ENCODE measurements at regions not wholly inside any gene's neighbourhood (a gene's known extent, or its start where the extent isn't known, plus 50 kb on each side); places are given as distances from the start of the nearest gene placed in this dataset.
"Not testable (repeated sequence)": the region's sequence is repeated elsewhere in the genome, so short reads cannot be mapped to it uniquely, and the experiment has no call there.

- CTCF ChIA-PET (ENCODE audit: partially characterized antibody), result no interaction called here
- H3K4me1 ChIP-seq (ENCODE audit: insufficient read depth, low read length), result no peaks in the 10 kb centered on the region
- no peak overlapping the region for H3K27ac ChIP-seq (ENCODE audit: low read depth, low read length)
- no peaks in the 10 kb centered on the region for H3K27me3 Mint-ChIP-seq
- no peak overlapping the region for H3K4me3 Mint-ChIP-seq
- H3K4me1 Mint-ChIP-seq, result no peaks in the 10 kb centered on the region
- POLR2A ChIA-PET (ENCODE audit: partially characterized antibody), result no interaction called here
- no peak overlapping the region for H3K4me3 ChIP-seq (ENCODE audit: low read length in 2 of 2)
- no peak for DNase-seq
- H3K9me3 Mint-ChIP-seq, result peaks cover 1 to 24% (median 9%) of the 10 kb centered on the region in 8 donors
- no peaks in the 10 kb centered on the region for H3K27me3 ChIP-seq (ENCODE audit: insufficient read depth, low read length)
- H3K9me3 ChIP-seq (ENCODE audit: control insufficient read depth in 1 of 2, low read length in 2 of 2), result no peaks in the 10 kb centered on the region
- intact Hi-C loops (cut with micrococcal nuclease), result no loop called here
- no peak overlapping the region for H3K27ac Mint-ChIP-seq
- no peaks in the 10 kb centered on the region for H3K36me3 ChIP-seq (ENCODE audit: insufficient read depth, low read length)
- H3K36me3 Mint-ChIP-seq, result no peaks in the 10 kb centered on the region
These were observed 281.6 kb upstream of the POM121L12 start for GRCh38 chr7:52753855-52754254.

DNA sequence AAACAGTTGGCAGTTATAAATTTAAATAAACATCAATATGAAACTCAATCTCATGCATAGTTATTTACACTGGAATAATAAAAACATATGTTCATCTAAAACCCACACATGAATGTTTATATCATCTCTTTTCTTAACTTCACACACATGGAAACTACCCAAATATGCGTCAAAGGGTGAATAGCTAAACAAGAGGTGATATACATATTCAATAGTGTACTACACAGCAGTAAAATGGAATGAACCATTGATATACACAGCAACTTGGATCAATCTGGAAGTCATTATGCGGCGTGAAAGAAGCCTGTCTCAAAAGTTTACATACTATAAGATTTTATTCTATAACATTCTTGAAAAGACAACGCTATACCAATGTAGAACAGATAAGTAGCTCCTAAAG, 282.5 kb upstream of the POM121L12 start:
- CTCF ChIA-PET (ENCODE audit: partially characterized antibody), result no interaction called here
- intact Hi-C loops (cut with micrococcal nuclease), result no loop called here

GRCh38 chr7:52749880-52750279, 285.6 kb upstream of the POM121L12 start:
- Mint-ChIP-seq H3K27me3 (no peaks in the 10 kb centered on the region), H3K9me3 (peaks cover 0 to 18% (median 7%) of the 10 kb centered on the region in 8 donors), H3K36me3 (no peaks in the 10 kb centered on the region), H3K27ac (no peak overlapping the region), H3K4me1 (no peaks in the 10 kb centered on the region), H3K4me3 (no peak overlapping the region)
- CTCF ChIA-PET (ENCODE audit: partially characterized antibody), result no interaction called here
- no peaks in the 10 kb centered on the region for H3K36me3 ChIP-seq (ENCODE audit: insufficient read depth, low read length)
- no peak for DNase-seq
- no peak overlapping the region for H3K4me3 ChIP-seq (ENCODE audit: low read length in 2 of 2)
- H3K27me3 ChIP-seq (ENCODE audit: insufficient read depth, low read length), result no peaks in the 10 kb centered on the region
- no peak overlapping the region for H3K27ac ChIP-seq (ENCODE audit: low read depth, low read length)
- intact Hi-C loops (cut with micrococcal nuclease), result no loop called here
- no peaks in the 10 kb centered on the region for H3K9me3 ChIP-seq (ENCODE audit: control insufficient read depth in 1 of 2, low read length in 2 of 2)
- H3K4me1 ChIP-seq (ENCODE audit: insufficient read depth, low read length), result no peaks in the 10 kb centered on the region
- POLR2A ChIA-PET (ENCODE audit: partially characterized antibody), result no interaction called here

More for the DNA sequence above, 282.5 kb upstream of the POM121L12 start:
- Histone ChIP-seq H3K27ac (ENCODE audit: low read depth, low read length) (no peak overlapping the region), H3K27me3 (ENCODE audit: insufficient read depth, low read length) (no peaks in the 10 kb centered on the region), H3K4me1 (ENCODE audit: insufficient read depth, low read length) (no peaks in the 10 kb centered on the region), H3K9me3 (ENCODE audit: control insufficient read depth in 1 of 2, low read length in 2 of 2) (no peaks in the 10 kb centered on the region), H3K4me3 (ENCODE audit: low read length in 2 of 2) (no peak overlapping the region), H3K36me3 (ENCODE audit: insufficient read depth, low read length) (no peaks in the 10 kb centered on the region)
- Mint-ChIP-seq H3K27me3 (no peaks in the 10 kb centered on the region), H3K4me3 (no peak overlapping the region), H3K36me3 (no peaks in the 10 kb centered on the region), H3K9me3 (peaks cover 0 to 20% (median 9%) of the 10 kb centered on the region in 8 donors), H3K4me1 (no peaks in the 10 kb centered on the region), H3K27ac (no peak overlapping the region)
- no peak for DNase-seq
- POLR2A ChIA-PET (ENCODE audit: partially characterized antibody), result no interaction called here

- Mint-ChIP-seq H3K27me3 (no peaks in the 10 kb centered on the region), H3K4me1 (no peaks in the 10 kb centered on the region), H3K27ac (no peak overlapping the region), H3K36me3 (no peaks in the 10 kb centered on the region), H3K9me3 (peaks cover 3 to 16% (median 11%) of the 10 kb centered on the region in 8 donors), H3K4me3 (no peak overlapping the region)
- Histone ChIP-seq H3K4me1 (ENCODE audit: insufficient read depth, low read length) (no peaks in the 10 kb centered on the region), H3K36me3 (ENCODE audit: insufficient read depth, low read length) (no peaks in the 10 kb centered on the region), H3K27ac (ENCODE audit: low read depth, low read length) (no peak overlapping the region), H3K9me3 (ENCODE audit: control insufficient read depth in 1 of 2, low read length in 2 of 2) (no peaks in the 10 kb centered on the region), H3K4me3 (ENCODE audit: low read length in 2 of 2) (no peak overlapping the region), H3K27me3 (ENCODE audit: insufficient read depth, low read length) (no peaks in the 10 kb centered on the region)
- POLR2A ChIA-PET (ENCODE audit: partially characterized antibody), result no interaction called here
- CTCF ChIA-PET (ENCODE audit: partially characterized antibody), result no interaction called here
- DNase-seq, result no peak
- intact Hi-C loops (cut with micrococcal nuclease), result no loop called here
These were observed 287.6 kb upstream of the POM121L12 start for GRCh38 chr7:52747817-52748216.

GRCh38 chr7:52741670-52742290, 293.7 kb upstream of the POM121L12 start:
- no peaks in the 10 kb centered on the region for H3K27me3 ChIP-seq (ENCODE audit: insufficient read depth, low read length)
- no peak overlapping the region for H3K27ac ChIP-seq (ENCODE audit: low read depth, low read length)
- no peaks in the 10 kb centered on the region for H3K4me1 ChIP-seq (ENCODE audit: insufficient read depth, low read length)
- intact Hi-C loops (cut with micrococcal nuclease), result no loop called here
- Mint-ChIP-seq H3K4me1 (no peaks in the 10 kb centered on the region), H3K27ac (no peak overlapping the region), H3K9me3 (peaks cover 5 to 29% (median 18%) of the 10 kb centered on the region in 8 donors), H3K27me3 (no peaks in the 10 kb centered on the region), H3K36me3 (no peaks in the 10 kb centered on the region), H3K4me3 (no peak overlapping the region)
- no peaks in the 10 kb centered on the region for H3K9me3 ChIP-seq (ENCODE audit: control insufficient read depth in 1 of 2, low read length in 2 of 2)
- no peak overlapping the region for H3K4me3 ChIP-seq (ENCODE audit: low read length in 2 of 2)
- CTCF ChIA-PET (ENCODE audit: partially characterized antibody), result no interaction called here
- POLR2A ChIA-PET (ENCODE audit: partially characterized antibody), result no interaction called here
- no peaks in the 10 kb centered on the region for H3K36me3 ChIP-seq (ENCODE audit: insufficient read depth, low read length)
- no peak for DNase-seq

DNA sequence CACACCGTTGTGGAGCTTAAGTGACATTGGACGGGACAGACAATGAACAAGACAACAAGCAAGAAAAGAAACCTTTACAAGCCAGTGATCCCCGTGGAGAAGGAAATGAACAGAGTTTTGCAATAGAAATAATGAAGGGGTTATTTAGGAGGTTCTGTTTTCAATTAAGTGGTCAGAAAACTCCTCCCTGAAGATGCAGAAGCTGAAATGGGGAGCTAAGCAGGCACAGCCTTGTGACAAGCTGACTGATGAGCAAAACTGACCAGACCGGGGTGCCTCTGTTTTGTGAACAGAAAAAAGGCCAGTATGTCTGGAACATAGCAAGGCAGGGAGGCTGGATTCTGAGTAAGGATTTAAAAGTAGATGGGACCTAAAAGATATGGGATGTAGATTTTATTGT, 299.8 kb upstream of the POM121L12 start:
- H3K36me3 ChIP-seq (ENCODE audit: insufficient read depth, low read length), result no peaks in the 10 kb centered on the region
- no peaks in the 10 kb centered on the region for H3K9me3 ChIP-seq (ENCODE audit: control insufficient read depth in 1 of 2, low read length in 2 of 2)
- CTCF ChIA-PET (ENCODE audit: partially characterized antibody), result no interaction called here
- peaks cover 0 to 1% (median 0%) of the 10 kb centered on the region in 4 donors for H3K4me1 Mint-ChIP-seq
- no peaks in the 10 kb centered on the region for H3K27me3 Mint-ChIP-seq
- H3K36me3 Mint-ChIP-seq, result no peaks in the 10 kb centered on the region
- no peaks in the 10 kb centered on the region for H3K4me1 ChIP-seq (ENCODE audit: insufficient read depth, low read length)
- DNase-seq, result no peak
- H3K4me3 ChIP-seq (ENCODE audit: low read length in 2 of 2), result no peak overlapping the region
- peaks cover 4 to 30% (median 19%) of the 10 kb centered on the region in 8 donors for H3K9me3 Mint-ChIP-seq
- intact Hi-C loops (cut with micrococcal nuclease), result no loop called here
- H3K27ac ChIP-seq (ENCODE audit: low read depth, low read length), result no peak overlapping the region
- H3K27ac Mint-ChIP-seq, result no peak overlapping the region
- POLR2A ChIA-PET (ENCODE audit: partially characterized antibody), result no interaction called here
- no peak overlapping the region for H3K4me3 Mint-ChIP-seq
- H3K27me3 ChIP-seq (ENCODE audit: insufficient read depth, low read length), result no peaks in the 10 kb centered on the region

GRCh38 chr7:52728683-52729082, 306.8 kb upstream of the POM121L12 start:
- H3K4me3 ChIP-seq (ENCODE audit: low read length in 2 of 2); H3K4me1 Mint-ChIP-seq; intact Hi-C loops (cut with micrococcal nuclease); H3K27ac Mint-ChIP-seq; H3K27me3 ChIP-seq (ENCODE audit: insufficient read depth, low read length); H3K4me3 Mint-ChIP-seq; CTCF ChIA-PET (ENCODE audit: partially characterized antibody); H3K36me3 Mint-ChIP-seq; H3K27me3 Mint-ChIP-seq; H3K9me3 ChIP-seq (ENCODE audit: control insufficient read depth in 1 of 2, low read length in 2 of 2); POLR2A ChIA-PET (ENCODE audit: partially characterized antibody); H3K4me1 ChIP-seq (ENCODE audit: insufficient read depth, low read length); H3K27ac ChIP-seq (ENCODE audit: low read depth, low read length); DNase-seq; H3K36me3 ChIP-seq (ENCODE audit: insufficient read depth, low read length): not testable (repeated sequence)
- peaks cover 7 to 34% (median 17%) of the 10 kb centered on the region in 8 donors for H3K9me3 Mint-ChIP-seq

DNA sequence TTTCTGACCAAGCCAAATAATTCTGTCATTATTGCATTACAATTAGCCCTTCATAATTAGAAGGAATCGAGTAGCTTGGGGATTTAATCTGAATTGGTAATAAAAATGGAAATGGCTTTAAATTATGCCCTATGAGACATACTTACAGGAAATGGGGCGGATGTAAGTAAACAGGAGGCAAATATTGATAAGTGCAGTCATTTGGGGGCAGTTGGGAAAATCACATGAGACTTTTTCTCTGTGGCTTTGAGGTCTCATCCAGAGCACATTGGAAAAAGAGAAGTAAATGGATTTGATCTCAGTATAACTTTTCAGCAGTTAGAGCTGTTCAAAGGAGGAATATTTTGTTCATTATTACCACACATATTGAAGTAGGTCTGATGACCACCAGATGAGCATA, 307.8 kb upstream of the POM121L12 start:
- no peaks in the 10 kb centered on the region for H3K4me1 Mint-ChIP-seq
- ChIA-PET POLR2A (ENCODE audit: partially characterized antibody) (no interaction called here), CTCF (ENCODE audit: partially characterized antibody) (no interaction called here)
- H3K27ac Mint-ChIP-seq, result no peak overlapping the region
- H3K9me3 Mint-ChIP-seq, result peaks cover 11 to 34% (median 19%) of the 10 kb centered on the region in 8 donors
- H3K9me3 ChIP-seq (ENCODE audit: control insufficient read depth in 1 of 2, low read length in 2 of 2), result no peaks in the 10 kb centered on the region
- H3K27ac ChIP-seq (ENCODE audit: low read depth, low read length), result no peak overlapping the region
- H3K27me3 Mint-ChIP-seq, result no peaks in the 10 kb centered on the region
- intact Hi-C loops (cut with micrococcal nuclease), result no loop called here
- H3K36me3 ChIP-seq (ENCODE audit: insufficient read depth, low read length), result no peaks in the 10 kb centered on the region
- H3K27me3 ChIP-seq (ENCODE audit: insufficient read depth, low read length), result no peaks in the 10 kb centered on the region
- H3K36me3 Mint-ChIP-seq, result no peaks in the 10 kb centered on the region
- no peak for DNase-seq
- H3K4me3 ChIP-seq (ENCODE audit: low read length in 2 of 2), result no peak overlapping the region
- no peak overlapping the region for H3K4me3 Mint-ChIP-seq
- H3K4me1 ChIP-seq (ENCODE audit: insufficient read depth, low read length), result no peaks in the 10 kb centered on the region

Data from CD4-positive, alpha-beta memory T cell (primary cell).